ENCODE measurements at regions not wholly inside any gene's neighbourhood (a gene's known extent, or its start where the extent isn't known, plus 50 kb on each side); places are given as distances from the start of the nearest gene placed in this dataset.
A peak's percentile ranks its signal among the peaks of the same experiment; 100 is the strongest.

- H3K9me3 ChIP-seq (replicated peaks; ENCODE audit: control insufficient read depth, low read depth, low read length), result no peaks in the 10 kb centered on the region
- 83% methylated on average over 13 of the region's 22 CpGs for WGBS (ENCODE audit: insufficient coverage)
- no peak for DNase-seq
- H3K4me1 ChIP-seq (ENCODE audit: control insufficient read depth, insufficient read depth, low read length), result no peaks in the 10 kb centered on the region
- peaks cover 11% of the 10 kb centered on the region for H3K27me3 ChIP-seq (ENCODE audit: control insufficient read depth, insufficient read depth, low read length)
- H3K4me3 ChIP-seq (ENCODE audit: low read length), result no peak overlapping the region
- no peak overlapping the region for H3K27ac ChIP-seq (ENCODE audit: low read length)
- no peaks in the 10 kb centered on the region for H3K36me3 ChIP-seq (ENCODE audit: control insufficient read depth, insufficient read depth, low read length)
Measured at GRCh38 chr6:167424060-167424673, 99.3 kb downstream of the TTLL2 start.

- H3K4me1 ChIP-seq (ENCODE audit: control insufficient read depth, insufficient read depth, low read length), result no peaks in the 10 kb centered on the region
- H3K36me3 ChIP-seq (ENCODE audit: control insufficient read depth, insufficient read depth, low read length), result no peaks in the 10 kb centered on the region
- no peak for DNase-seq
- H3K27me3 ChIP-seq (ENCODE audit: control insufficient read depth, insufficient read depth, low read length), result peaks cover 11% of the 10 kb centered on the region
- H3K27ac ChIP-seq (ENCODE audit: low read length), result no peak overlapping the region
- WGBS (ENCODE audit: insufficient coverage), result 82% methylated on average over 8 of the region's 9 CpGs
- no peak overlapping the region for H3K4me3 ChIP-seq (ENCODE audit: low read length)
- no peaks in the 10 kb centered on the region for H3K9me3 ChIP-seq (replicated peaks; ENCODE audit: control insufficient read depth, low read depth, low read length)
Measured at GRCh38 chr6:167424700-167425099, 99.8 kb downstream of the TTLL2 start.

- DNase-seq, result peak; percentile 7
- Histone ChIP-seq H3K9me3 (replicated peaks; ENCODE audit: control insufficient read depth, low read depth, low read length) (no peaks in the 10 kb centered on the region), H3K27ac (ENCODE audit: low read length) (no peak overlapping the region), H3K4me3 (ENCODE audit: low read length) (no peak overlapping the region), H3K4me1 (ENCODE audit: control insufficient read depth, insufficient read depth, low read length) (no peaks in the 10 kb centered on the region), H3K27me3 (ENCODE audit: control insufficient read depth, insufficient read depth, low read length) (peaks cover 4% of the 10 kb centered on the region), H3K36me3 (ENCODE audit: control insufficient read depth, insufficient read depth, low read length) (no peaks in the 10 kb centered on the region)
- 13% methylated on average over 4 of the region's 5 CpGs for WGBS (ENCODE audit: insufficient coverage)
Measured at GRCh38 chr6:167426084-167426483, 101.2 kb downstream of the TTLL2 start.

GRCh38 chr6:167426651-167427050 lies 101.8 kb downstream of the TTLL2 start:
- Histone ChIP-seq H3K27me3 (ENCODE audit: control insufficient read depth, insufficient read depth, low read length) (peaks cover 4% of the 10 kb centered on the region), H3K4me3 (ENCODE audit: low read length) (no peak overlapping the region), H3K9me3 (replicated peaks; ENCODE audit: control insufficient read depth, low read depth, low read length) (no peaks in the 10 kb centered on the region), H3K36me3 (ENCODE audit: control insufficient read depth, insufficient read depth, low read length) (no peaks in the 10 kb centered on the region), H3K27ac (ENCODE audit: low read length) (no peak overlapping the region), H3K4me1 (ENCODE audit: control insufficient read depth, insufficient read depth, low read length) (no peaks in the 10 kb centered on the region)
- peak; percentile 70 for DNase-seq
- WGBS (ENCODE audit: insufficient coverage), result 55% methylated on average over 3 of the region's 5 CpGs

- Histone ChIP-seq H3K27me3 (ENCODE audit: control insufficient read depth, insufficient read depth, low read length) (peaks cover 4% of the 10 kb centered on the region), H3K36me3 (ENCODE audit: control insufficient read depth, insufficient read depth, low read length) (no peaks in the 10 kb centered on the region), H3K9me3 (replicated peaks; ENCODE audit: control insufficient read depth, low read depth, low read length) (no peaks in the 10 kb centered on the region), H3K4me1 (ENCODE audit: control insufficient read depth, insufficient read depth, low read length) (no peaks in the 10 kb centered on the region), H3K4me3 (ENCODE audit: low read length) (no peak overlapping the region), H3K27ac (ENCODE audit: low read length) (no peak overlapping the region)
- WGBS (ENCODE audit: insufficient coverage), result no CpG with 5 or more reads among the region's 4 CpGs
- DNase-seq, result no peak
Measured at GRCh38 chr6:167428664-167429333, 103.9 kb downstream of the TTLL2 start.

- WGBS (ENCODE audit: insufficient coverage), result 95% methylated on average over 4 of the region's 4 CpGs
Measured at GRCh38 chr6:167429353-167429752, 104.5 kb downstream of the TTLL2 start.

GRCh38 chr6:167435209-167435728 lies 110.4 kb downstream of the TTLL2 start:
- Histone ChIP-seq H3K27ac (ENCODE audit: low read length) (no peak overlapping the region), H3K27me3 (ENCODE audit: control insufficient read depth, insufficient read depth, low read length) (peaks cover 2% of the 10 kb centered on the region), H3K4me3 (ENCODE audit: low read length) (no peak overlapping the region), H3K4me1 (ENCODE audit: control insufficient read depth, insufficient read depth, low read length) (no peaks in the 10 kb centered on the region), H3K9me3 (replicated peaks; ENCODE audit: control insufficient read depth, low read depth, low read length) (no peaks in the 10 kb centered on the region), H3K36me3 (ENCODE audit: control insufficient read depth, insufficient read depth, low read length) (no peaks in the 10 kb centered on the region)
- DNase-seq, result no peak
- 88% methylated on average over 10 of the region's 16 CpGs for WGBS (ENCODE audit: insufficient coverage)

More at GRCh38 chr6:167429353-167429752, 104.5 kb downstream of the TTLL2 start:
- H3K27me3 ChIP-seq (ENCODE audit: control insufficient read depth, insufficient read depth, low read length), result peaks cover 4% of the 10 kb centered on the region
- no peak overlapping the region for H3K4me3 ChIP-seq (ENCODE audit: low read length)
- no peak for DNase-seq
- no peak overlapping the region for H3K27ac ChIP-seq (ENCODE audit: low read length)
- H3K4me1 ChIP-seq (ENCODE audit: control insufficient read depth, insufficient read depth, low read length), result no peaks in the 10 kb centered on the region
- no peaks in the 10 kb centered on the region for H3K36me3 ChIP-seq (ENCODE audit: control insufficient read depth, insufficient read depth, low read length)
- no peaks in the 10 kb centered on the region for H3K9me3 ChIP-seq (replicated peaks; ENCODE audit: control insufficient read depth, low read depth, low read length)

- H3K27me3 ChIP-seq (ENCODE audit: control insufficient read depth, insufficient read depth, low read length), result peaks cover 3% of the 10 kb centered on the region
- 88% methylated on average over 5 of the region's 9 CpGs for WGBS (ENCODE audit: insufficient coverage)
Measured at GRCh38 chr6:167437888-167438484, 113.1 kb downstream of the TTLL2 start.

GRCh38 chr6:167441715-167442206 lies 116.9 kb downstream of the TTLL2 start:
- no peaks in the 10 kb centered on the region for H3K9me3 ChIP-seq (replicated peaks; ENCODE audit: control insufficient read depth, low read depth, low read length)
- no peak overlapping the region for H3K4me3 ChIP-seq (ENCODE audit: low read length)
- DNase-seq, result peak; percentile 57
- H3K4me1 ChIP-seq (ENCODE audit: control insufficient read depth, insufficient read depth, low read length), result peaks cover 7% of the 10 kb centered on the region
- H3K27me3 ChIP-seq (ENCODE audit: control insufficient read depth, insufficient read depth, low read length), result peaks cover 3% of the 10 kb centered on the region
- no peak overlapping the region for H3K27ac ChIP-seq (ENCODE audit: low read length)
- H3K36me3 ChIP-seq (ENCODE audit: control insufficient read depth, insufficient read depth, low read length), result no peaks in the 10 kb centered on the region
- WGBS (ENCODE audit: insufficient coverage), result no CpG with 5 or more reads among the region's 9 CpGs

More at GRCh38 chr6:167437888-167438484, 113.1 kb downstream of the TTLL2 start:
- no peaks in the 10 kb centered on the region for H3K36me3 ChIP-seq (ENCODE audit: control insufficient read depth, insufficient read depth, low read length)
- H3K4me1 ChIP-seq (ENCODE audit: control insufficient read depth, insufficient read depth, low read length), result peaks cover 7% of the 10 kb centered on the region
- no peaks in the 10 kb centered on the region for H3K9me3 ChIP-seq (replicated peaks; ENCODE audit: control insufficient read depth, low read depth, low read length)
- H3K4me3 ChIP-seq (ENCODE audit: low read length), result no peak overlapping the region
- no peak overlapping the region for H3K27ac ChIP-seq (ENCODE audit: low read length)
- DNase-seq, result no peak

GRCh38 chr6:167442245-167442644 lies 117.4 kb downstream of the TTLL2 start:
- Histone ChIP-seq H3K27me3 (ENCODE audit: control insufficient read depth, insufficient read depth, low read length) (peaks cover 3% of the 10 kb centered on the region), H3K9me3 (replicated peaks; ENCODE audit: control insufficient read depth, low read depth, low read length) (no peaks in the 10 kb centered on the region), H3K4me3 (ENCODE audit: low read length) (no peak overlapping the region), H3K36me3 (ENCODE audit: control insufficient read depth, insufficient read depth, low read length) (no peaks in the 10 kb centered on the region), H3K27ac (ENCODE audit: low read length) (no peak overlapping the region), H3K4me1 (ENCODE audit: control insufficient read depth, insufficient read depth, low read length) (peaks cover 7% of the 10 kb centered on the region)
- WGBS (ENCODE audit: insufficient coverage), result no CpG with 5 or more reads among the region's 7 CpGs
- peak; percentile 25 for DNase-seq
